Stimulated activated CD4-positive, alpha-beta T cell treated with anti-CD3 and anti-CD28 coated beads, Interleukin-12 subunit alpha, Interleukin-12 subunit beta, amount 100 ng/mL, for 24 hours (primary cell): ENCODE measurements at regions not wholly inside any gene's neighbourhood (a gene's known extent, or its start where the extent isn't known, plus 50 kb on each side); places are given as distances from the start of the nearest gene placed in this dataset.
"Not testable (repeated sequence)": the region's sequence is repeated elsewhere in the genome, so short reads cannot be mapped to it uniquely, and the experiment has no call there.

Experiments used
- DNase-seq, 2 experiments: peaks; one replicate each; pipeline ENCODE4 v3.0.0-alpha.2; 2020; ENCODE audit warnings: low read depth in 2 of 2

DNA sequence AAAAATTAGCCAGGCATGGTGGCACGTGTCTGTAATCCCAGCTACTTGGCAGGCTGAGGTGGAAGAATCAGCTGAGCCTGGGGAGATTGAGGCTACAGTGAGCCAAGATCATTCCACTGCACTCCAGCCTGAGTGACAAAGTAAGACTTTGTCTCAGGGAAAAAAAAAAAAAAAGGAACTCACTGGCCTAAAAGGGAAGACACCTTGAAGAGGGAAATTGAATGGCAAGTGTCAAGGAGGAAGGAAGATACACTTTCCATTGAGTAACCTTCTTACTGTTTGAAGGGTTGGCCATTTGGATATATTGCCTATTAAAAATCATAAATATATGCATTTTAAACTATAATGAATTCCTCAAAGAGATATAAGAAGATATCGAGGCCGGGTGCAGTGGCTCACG lies 147.5 kb upstream of the FAM241A start:
- DNase-seq: no peak

DNA sequence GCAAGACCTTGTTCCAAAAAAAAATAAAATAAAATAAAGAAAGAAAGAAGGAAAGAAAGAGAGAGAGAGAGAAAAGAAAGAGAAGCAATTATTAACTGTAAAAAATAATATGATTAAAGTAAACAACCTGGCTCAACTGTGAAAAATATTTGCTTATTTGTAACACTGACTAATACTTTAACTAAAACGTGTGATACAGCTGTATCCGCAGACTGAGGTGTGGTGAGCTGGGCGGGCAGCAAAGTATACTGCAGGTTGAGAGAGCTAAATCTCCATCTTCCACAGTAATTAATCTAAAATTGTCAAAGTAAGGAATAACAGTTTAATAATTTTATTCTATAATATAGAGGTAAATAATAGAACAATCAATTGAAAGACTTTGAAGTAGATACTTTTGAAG lies 145.5 kb upstream of the FAM241A start:
- no peak for DNase-seq

- no peak for DNase-seq
Measured at GRCh38 chr4:112001041-112001440, 144.2 kb upstream of the FAM241A start.

DNA sequence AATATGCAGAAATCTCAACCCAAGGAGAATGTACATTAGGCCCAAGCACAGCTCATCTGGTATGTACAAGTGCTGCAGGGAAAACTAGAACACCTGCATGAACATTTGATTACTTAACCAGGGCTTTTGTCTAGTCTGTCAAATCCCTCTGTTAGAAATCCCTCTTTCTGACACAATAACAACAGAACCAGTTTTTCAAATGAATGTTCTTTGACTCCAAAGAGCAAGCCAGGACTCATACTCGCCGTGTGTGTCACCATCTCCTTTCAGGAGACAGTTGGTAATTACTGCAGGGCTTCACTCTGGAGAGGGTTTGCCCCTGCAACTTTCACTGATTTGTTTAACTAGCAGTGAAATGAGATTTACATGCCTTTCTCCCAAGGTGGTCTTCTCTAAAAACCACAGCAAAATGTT lies 143.0 kb upstream of the FAM241A start:
- DNase-seq: no peak

- DNase-seq: no peak
Measured at GRCh38 chr4:112003231-112003907, 141.9 kb upstream of the FAM241A start.

GRCh38 chr4:112005027-112005426 lies 140.2 kb upstream of the FAM241A start:
- no peak for DNase-seq

DNA sequence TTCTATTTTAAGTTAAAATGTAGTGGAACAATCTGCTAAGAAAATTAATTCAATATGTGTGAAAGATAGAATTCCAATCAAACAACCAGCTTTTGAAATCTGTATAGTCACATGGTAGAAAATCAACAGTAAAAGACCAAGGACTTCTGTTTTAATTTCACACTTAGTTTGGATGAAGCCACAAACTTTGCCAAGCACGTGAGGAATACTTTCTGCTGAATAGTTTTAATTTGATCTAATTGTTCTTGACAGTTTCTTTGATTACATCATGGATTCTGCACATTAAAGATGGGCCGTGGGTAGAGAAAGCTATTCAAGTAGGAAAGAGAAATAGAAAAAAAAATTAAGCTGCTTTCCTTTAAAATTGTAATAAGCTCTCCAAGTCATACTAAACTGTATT lies 137.9 kb upstream of the FAM241A start:
- no peak for DNase-seq

DNA sequence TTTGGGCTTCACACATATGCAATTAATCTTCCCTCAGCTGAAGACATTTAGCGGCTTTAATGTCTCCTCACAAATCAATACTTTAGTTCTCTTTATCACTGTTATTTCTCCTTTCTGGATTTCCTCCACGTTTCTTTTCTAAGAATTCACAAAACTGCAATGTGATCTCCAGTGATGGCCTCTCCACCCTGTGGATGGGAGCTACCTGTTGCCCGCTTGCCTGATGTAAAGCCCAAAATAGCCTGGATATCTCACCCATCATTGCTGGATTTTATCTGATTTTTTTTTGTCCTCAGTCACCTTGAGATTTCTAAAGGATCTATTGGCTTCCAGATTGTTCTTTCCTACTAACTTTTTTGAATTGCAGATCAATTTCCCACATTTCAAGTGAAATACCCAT lies 129.3 kb upstream of the FAM241A start:
- no peak for DNase-seq

DNA sequence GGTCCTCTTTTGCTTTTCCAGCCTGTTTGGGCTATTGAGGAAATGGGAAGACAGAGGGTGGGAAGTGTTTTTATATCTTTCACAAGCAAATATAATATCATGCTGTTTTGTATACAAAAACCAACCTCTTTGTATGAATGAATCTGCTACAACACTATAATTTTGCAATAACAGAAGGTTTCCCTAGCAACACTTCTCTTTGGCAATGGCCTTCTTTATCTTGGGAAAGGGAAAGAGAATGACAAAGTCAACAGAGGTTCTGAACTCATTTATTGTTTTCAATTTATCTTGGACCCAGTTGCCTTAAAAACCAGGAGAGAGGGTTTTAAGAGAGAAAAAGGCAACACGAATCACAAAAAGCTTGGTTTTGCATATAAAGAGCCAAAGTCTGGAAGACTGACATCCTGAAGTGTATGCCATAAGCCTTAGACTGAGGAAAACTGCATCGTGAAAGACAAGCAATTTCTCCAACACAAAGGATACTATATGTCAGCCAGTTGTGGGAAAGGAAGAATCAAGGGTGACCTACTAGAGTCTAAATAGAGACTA lies 121.8 kb upstream of the FAM241A start:
- DNase-seq: no peak

- no peak for DNase-seq
Measured at GRCh38 chr4:112026058-112026457, 119.2 kb upstream of the FAM241A start.

DNA sequence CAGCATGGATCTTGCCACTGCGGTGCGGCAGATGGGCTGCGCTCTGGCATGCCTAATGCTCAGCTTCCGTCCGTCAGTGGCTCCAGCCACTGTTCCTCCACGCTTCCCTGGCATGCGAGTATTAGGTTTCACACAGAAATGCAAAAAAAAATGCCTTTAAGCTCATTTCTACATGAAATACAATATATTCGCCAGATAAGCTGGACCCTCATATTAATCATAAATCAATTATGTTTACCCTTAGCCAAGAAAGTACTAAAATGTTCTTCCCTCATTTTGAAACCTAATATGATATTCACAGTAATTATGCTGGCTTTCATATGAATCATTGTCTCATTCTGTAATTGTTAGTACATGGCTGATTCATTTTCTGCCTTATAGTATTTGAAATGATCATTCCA lies 115.5 kb upstream of the FAM241A start:
- DNase-seq: no peak

DNA sequence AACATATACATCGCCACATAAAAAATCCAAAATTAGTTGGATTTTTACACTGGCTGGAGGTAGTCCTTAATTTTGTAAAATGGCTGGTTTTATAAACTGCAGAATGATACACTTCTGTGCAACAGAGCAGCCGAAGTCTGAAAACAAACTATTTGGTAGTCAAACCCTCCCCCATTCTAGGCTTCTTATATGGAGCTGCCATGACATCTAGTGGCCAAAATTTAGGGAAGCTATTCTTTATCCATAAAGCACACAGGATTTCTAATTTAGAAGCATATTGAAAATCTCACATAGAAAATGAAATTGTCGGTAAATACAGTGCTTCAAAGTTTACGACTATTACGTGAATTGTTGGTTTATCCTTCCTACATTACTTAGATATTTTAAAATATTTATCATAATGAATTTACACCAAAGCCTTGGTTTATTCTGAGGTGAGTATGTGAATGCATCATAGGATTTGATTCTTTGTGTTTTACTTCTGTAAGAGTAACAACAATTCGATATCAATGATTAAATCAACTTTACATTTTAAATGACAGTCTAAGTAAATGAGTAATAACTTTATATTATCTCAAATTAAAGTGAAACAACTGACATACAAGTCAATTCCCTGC lies 113.4 kb upstream of the FAM241A start:
- no peak for DNase-seq

DNA sequence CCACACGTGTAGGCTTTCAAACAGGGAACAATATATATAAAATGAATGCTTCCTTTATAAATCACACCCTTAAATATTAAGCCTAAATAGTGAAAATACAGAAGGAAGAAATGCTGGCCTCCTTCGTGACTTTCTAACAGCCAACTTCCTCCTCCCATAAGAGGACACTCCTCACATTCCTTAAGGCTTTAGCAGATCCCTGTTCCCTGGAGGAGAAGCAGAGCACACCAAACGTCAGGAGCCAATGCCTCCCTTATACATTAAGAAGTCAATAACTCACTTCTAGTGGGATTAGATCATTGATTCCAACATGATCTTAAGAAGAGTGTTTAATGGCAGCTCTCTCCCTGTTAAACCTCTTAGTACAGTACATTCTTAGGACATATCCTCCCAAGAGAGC lies 108.4 kb upstream of the FAM241A start:
- DNase-seq: no peak

- DNase-seq: no peak
Measured at GRCh38 chr4:112038861-112039260, 106.4 kb upstream of the FAM241A start.

GRCh38 chr4:112049119-112049518 lies 96.1 kb upstream of the FAM241A start:
- not testable (repeated sequence) for DNase-seq

GRCh38 chr4:112053825-112054350 lies 91.4 kb upstream of the FAM241A start:
- DNase-seq: no peak

- no peak for DNase-seq
Measured at GRCh38 chr4:112055100-112055499, 90.2 kb upstream of the FAM241A start.

DNA sequence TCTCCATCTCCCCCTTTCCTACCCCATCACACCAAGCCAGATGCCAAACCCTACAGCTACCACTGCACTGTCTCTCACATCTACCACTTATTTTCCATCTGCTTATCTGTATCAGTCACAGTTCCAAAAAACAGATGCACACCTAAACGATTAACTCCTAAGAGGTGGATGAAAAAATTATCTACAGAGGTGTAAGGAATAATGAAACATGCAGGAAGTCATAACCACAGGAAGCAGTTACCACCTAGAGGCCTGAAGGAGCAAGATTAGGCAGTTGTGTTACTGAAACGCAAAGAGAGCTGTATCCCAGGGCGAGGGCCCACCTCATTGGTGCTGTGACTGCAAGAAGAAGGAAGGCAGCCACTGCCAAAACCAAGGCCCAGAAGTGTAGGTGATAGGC lies 87.8 kb upstream of the FAM241A start:
- no peak for DNase-seq

DNA sequence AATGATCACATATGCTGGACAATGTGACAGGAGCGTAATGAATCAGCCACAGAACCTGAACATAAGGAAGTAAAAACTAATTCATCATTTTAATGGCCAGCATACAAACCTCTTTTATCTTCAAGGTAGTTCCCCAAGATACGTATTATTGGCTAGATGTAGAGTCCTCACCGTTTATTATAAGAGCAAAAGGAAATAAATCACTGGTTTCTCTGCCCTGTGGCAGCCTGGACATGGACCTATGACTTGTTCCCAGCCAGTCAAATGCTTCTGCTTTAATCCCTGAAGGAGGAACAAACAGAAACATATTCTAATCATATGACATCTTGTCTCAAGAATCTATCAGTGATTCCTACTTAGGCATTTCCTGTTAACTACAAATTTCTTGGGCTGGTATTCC lies 86.8 kb upstream of the FAM241A start:
- DNase-seq: no peak

- no peak for DNase-seq
Measured at GRCh38 chr4:112060212-112060611, 85.0 kb upstream of the FAM241A start.

DNA sequence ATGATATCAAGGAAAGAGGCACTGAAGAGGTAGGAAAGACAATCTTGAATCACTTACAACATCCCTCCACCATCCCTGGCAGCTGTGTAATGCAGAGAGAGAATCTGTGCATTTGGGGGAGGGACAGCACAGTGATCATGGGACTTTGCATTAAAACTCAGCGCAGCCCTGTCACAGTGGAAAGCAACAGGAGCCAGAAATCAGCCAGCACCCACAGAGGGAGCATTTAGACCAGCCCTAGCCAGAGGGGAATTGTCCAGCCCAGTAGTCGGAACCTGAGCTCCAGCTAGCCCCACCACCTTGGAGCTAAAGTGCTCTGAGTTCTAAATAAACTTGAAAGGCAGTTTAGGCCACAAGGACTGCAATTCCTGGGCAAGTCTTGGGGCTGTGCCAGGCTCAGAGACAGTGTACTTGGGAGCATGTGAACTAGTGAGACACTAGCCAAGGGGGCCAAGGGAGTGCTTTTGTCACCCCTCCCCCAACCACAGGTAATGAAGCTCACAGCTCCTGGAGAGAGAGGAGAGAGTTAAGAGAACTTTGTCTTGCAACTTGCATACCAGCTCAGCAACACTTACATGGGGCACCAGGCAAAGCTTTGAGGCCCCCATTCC lies 83.9 kb upstream of the FAM241A start:
- DNase-seq: no peak

DNA sequence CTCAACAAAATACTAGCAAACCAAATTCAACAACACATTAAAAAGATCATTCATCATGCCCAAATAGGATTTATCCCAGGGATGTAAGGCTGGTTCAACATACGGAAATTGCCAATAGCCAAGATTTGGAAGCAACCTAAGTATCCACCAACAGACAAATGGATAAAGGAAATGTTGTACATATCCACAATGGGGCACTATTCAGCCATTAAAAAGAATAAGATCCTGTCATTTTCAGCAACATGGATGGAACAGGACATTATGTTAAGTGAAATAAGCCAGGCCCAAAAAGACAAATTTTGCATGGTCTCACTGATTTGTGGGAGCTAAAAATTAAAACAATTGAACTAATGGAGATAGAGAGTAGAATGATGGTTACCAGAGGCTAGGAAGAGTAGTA lies 82.0 kb upstream of the FAM241A start:
- DNase-seq: no peak

DNA sequence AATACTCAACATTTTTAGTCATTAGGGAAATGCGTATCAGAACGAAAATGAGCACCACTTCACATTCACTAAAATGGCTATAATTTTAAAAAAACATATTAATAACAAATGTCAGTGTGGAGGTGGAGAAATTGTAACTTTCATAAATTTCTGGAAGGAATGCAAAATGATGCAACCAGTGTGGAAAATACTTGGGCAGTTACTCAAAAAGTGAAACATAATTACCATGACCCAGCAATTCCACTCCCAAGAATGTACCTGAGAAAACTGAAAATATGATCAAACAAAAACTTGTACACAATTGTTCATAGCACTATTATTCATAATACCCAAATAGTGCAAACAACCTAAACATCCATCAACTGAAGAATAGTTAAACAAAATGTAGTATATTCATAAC lies 76.1 kb upstream of the FAM241A start:
- DNase-seq: no peak
